ENCODE measurements at regions not wholly inside any gene's neighbourhood (a gene's known extent, or its start where the extent isn't known, plus 50 kb on each side); places are given as distances from the start of the nearest gene placed in this dataset.

DNA sequence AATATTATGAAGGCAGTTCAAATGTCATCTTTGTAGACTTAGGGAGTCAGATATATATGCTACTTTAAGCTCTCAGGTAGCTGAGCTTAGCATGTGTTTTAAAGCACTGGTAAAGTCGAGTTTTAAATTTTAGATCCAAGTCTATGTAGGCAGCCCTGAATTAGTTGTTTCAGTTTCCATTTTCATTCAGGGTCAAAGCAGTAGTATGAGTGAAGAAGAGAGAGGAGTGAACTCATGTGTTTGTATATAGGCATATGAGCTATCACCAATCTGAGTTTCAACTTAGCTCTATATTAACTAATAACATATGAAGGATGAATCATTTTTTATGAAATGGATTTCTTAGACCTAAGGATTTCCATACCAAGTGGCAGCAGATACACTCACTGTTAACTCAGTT lies 1353.4 kb downstream of the FSTL5 start (continued):
- TF ChIP-seq, protein P1, sequence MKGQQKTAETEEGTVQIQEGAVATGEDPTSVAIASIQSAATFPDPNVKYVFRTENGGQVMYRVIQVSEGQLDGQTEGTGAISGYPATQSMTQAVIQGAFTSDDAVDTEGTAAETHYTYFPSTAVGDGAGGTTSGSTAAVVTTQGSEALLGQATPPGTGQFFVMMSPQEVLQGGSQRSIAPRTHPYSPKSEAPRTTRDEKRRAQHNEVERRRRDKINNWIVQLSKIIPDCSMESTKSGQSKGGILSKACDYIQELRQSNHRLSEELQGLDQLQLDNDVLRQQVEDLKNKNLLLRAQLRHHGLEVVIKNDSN (IDR thresholded peaks at IDR 0.05; ENCODE audit: borderline replicate concordance, extremely low read length, insufficient read depth, low read depth, low read length): no peak
- TF ChIP-seq, protein P2, sequence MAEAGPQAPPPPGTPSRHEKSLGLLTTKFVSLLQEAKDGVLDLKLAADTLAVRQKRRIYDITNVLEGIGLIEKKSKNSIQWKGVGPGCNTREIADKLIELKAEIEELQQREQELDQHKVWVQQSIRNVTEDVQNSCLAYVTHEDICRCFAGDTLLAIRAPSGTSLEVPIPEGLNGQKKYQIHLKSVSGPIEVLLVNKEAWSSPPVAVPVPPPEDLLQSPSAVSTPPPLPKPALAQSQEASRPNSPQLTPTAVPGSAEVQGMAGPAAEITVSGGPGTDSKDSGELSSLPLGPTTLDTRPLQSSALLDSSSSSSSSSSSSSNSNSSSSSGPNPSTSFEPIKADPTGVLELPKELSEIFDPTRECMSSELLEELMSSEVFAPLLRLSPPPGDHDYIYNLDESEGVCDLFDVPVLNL (IDR thresholded peaks at IDR 0.05; ENCODE audit: low read depth, low read length): no peak
- no peak for TF ChIP-seq LARP7 (IDR thresholded peaks at IDR 0.05)
- no peak for TF ChIP-seq MTA3 (IDR thresholded peaks at IDR 0.05; ENCODE audit: borderline replicate concordance, low read length)
- no peak for TF ChIP-seq SMAD5 (IDR thresholded peaks at IDR 0.05; ENCODE audit: low read depth)
- TF ChIP-seq EZH2 (IDR thresholded peaks at IDR 0.05; ENCODE audit: borderline replicate concordance, control insufficient read depth, low read depth, low read length): no peak
- no peak for TF ChIP-seq EED (IDR thresholded peaks at IDR 0.05; ENCODE audit: low read depth)

DNA sequence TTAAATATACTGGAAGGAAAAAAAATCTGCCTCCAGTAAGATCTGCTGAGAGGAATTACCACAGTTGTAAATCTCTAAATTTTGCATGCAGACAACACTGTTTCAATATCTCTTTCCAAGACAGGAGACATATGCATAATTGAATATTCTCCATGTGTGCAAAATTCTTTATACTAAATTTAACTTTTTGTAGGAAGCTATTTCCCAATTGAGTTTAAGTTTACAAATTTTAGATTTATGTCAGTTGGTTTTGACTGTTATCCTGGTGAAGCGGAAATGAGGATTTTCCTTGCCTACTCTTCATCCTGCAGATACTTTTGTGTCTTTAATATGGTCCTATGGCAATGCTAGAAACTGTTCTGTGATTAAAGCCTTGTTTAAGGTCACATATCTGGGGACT lies 1352.9 kb downstream of the FSTL5 start:
- no peak for ATAC-seq
- in situ Hi-C loops (cut with MboI) (no loop called here), intact Hi-C loops (cut with micrococcal nuclease; ENCODE audit: unreplicated experiment) (no loop called here)
- Histone ChIP-seq H3K27ac (ENCODE audit: control insufficient read depth, insufficient read depth) (no peak overlapping the region), H3K27me3 (replicated peaks in 1 of 2; ENCODE audit: control insufficient read depth in 2 of 2, insufficient read depth in 2 of 2, low read length in 1 of 2) (no peaks in the 10 kb centered on the region), H3K4me3 (no peak overlapping the region), H3K9me3 (replicated peaks; ENCODE audit: control insufficient read depth, insufficient read depth, low read length) (no peaks in the 10 kb centered on the region), H3K79me2 (ENCODE audit: control insufficient read depth, insufficient read depth, low read length) (no peaks in the 10 kb centered on the region), H3K4me2 (ENCODE audit: control insufficient read depth, insufficient read depth) (no peak overlapping the region), H4K20me1 (ENCODE audit: control insufficient read depth, insufficient read depth) (no peaks in the 10 kb centered on the region), H3K9ac (ENCODE audit: control insufficient read depth, insufficient read depth, low read length) (no peak overlapping the region), H3K36me3 (ENCODE audit: control insufficient read depth in 2 of 2, insufficient read depth in 2 of 2, low read length in 1 of 2) (no peaks in the 10 kb centered on the region), H3K4me1 (ENCODE audit: control insufficient read depth, insufficient read depth, low read length) (no peaks in the 10 kb centered on the region), H2AFZ (ENCODE audit: control insufficient read depth, low read depth, low read length) (no peak overlapping the region)
- ChIA-PET CTCF (no interaction called here), RAD21 (ENCODE audit: unreplicated experiment) (no interaction called here), POLR2A (no interaction called here), SMC1A (ENCODE audit: uncharacterized antibody, unreplicated experiment) (interaction anchor here (1.0 kb wide), 1 partner anchor 9 kb away, joined by 3 read pairs; no protein-coding TSS in a partner anchor)
- BruUV-seq (replicated peaks): no TSS peak
- no peak for TF ChIP-seq RELA (IDR thresholded peaks at IDR 0.05; ENCODE audit: borderline replicate concordance, partially characterized antibody)
- no peak for FAIRE-seq
- 0% methylated on average over 1 of the region's 1 CpG for WGBS (ENCODE audit: insufficient coverage, insufficient replicate concordance, low lambda C conversion rate, missing lambda C conversion rate)
- DNase-seq (ENCODE audit: low read depth, low spot score): no peak
